HG03159 (cell line): ENCODE measurements at regions not wholly inside any gene's neighbourhood (a gene's known extent, or its start where the extent isn't known, plus 50 kb on each side); places are given as distances from the start of the nearest gene placed in this dataset.

ENCODE experiments used
- ATAC-seq: cut with Tn5 transposase; IDR thresholded peaks from one replicate; pipeline ENCODE4 v1.9.1; 2021; ENCODE audit warnings: mild to moderate bottlenecking, moderate library complexity; ENCODE audit not compliant: unreplicated experiment

GRCh38 chr1:118364882-118365281 lies 179.9 kb upstream of the SPAG17 start:
- ATAC-seq: no peak

GRCh38 chr1:118363396-118363795 lies 178.4 kb upstream of the SPAG17 start:
- no peak for ATAC-seq

- no peak for ATAC-seq
Observed at GRCh38 chr1:118360817-118361216, 175.8 kb upstream of the SPAG17 start.

- ATAC-seq: no peak
Observed at GRCh38 chr1:118346936-118347335, 161.9 kb upstream of the SPAG17 start.

GRCh38 chr1:118340928-118341910 lies 156.2 kb upstream of the SPAG17 start:
- no peak for ATAC-seq

- ATAC-seq: no peak
Observed at GRCh38 chr1:118339400-118340124, 154.5 kb upstream of the SPAG17 start.

- no peak for ATAC-seq
Observed at GRCh38 chr1:118338936-118339335, 153.9 kb upstream of the SPAG17 start.

GRCh38 chr1:118337346-118337745 lies 152.3 kb upstream of the SPAG17 start:
- no peak for ATAC-seq

GRCh38 chr1:118335331-118335732 lies 150.3 kb upstream of the SPAG17 start:
- ATAC-seq: peak; percentile 96

- ATAC-seq: no peak
Observed at GRCh38 chr1:118334506-118334905, 149.5 kb upstream of the SPAG17 start.

- ATAC-seq: no peak
Observed at GRCh38 chr1:118333601-118334210, 148.7 kb upstream of the SPAG17 start.

- no peak for ATAC-seq
Observed at GRCh38 chr1:118326960-118327629, 142.1 kb upstream of the SPAG17 start.

GRCh38 chr1:118325550-118326225 lies 140.7 kb upstream of the SPAG17 start:
- no peak for ATAC-seq

- ATAC-seq: no peak
Observed at GRCh38 chr1:118323246-118323645, 138.2 kb upstream of the SPAG17 start.

- ATAC-seq: no peak
Observed at GRCh38 chr1:118322331-118322730, 137.3 kb upstream of the SPAG17 start.

GRCh38 chr1:118321840-118322239 lies 136.8 kb upstream of the SPAG17 start:
- ATAC-seq: no peak

- ATAC-seq: no peak
Observed at GRCh38 chr1:118317842-118318614, 133.0 kb upstream of the SPAG17 start.

GRCh38 chr1:118306851-118307250 lies 121.8 kb upstream of the SPAG17 start:
- ATAC-seq: no peak

- ATAC-seq: no peak
Observed at GRCh38 chr1:118304722-118305359, 119.8 kb upstream of the SPAG17 start.
